ENCODE measurements at regions not wholly inside any gene's neighbourhood (a gene's known extent, or its start where the extent isn't known, plus 50 kb on each side); places are given as distances from the start of the nearest gene placed in this dataset.
A peak's percentile ranks its signal among the peaks of the same experiment; 100 is the strongest.

GRCh38 chr6:12363651-12364381 lies 73.7 kb downstream of the EDN1 start:
- peaks cover 0 to 47% (median 9%) of the 10 kb centered on the region in 4 donors for H3K4me1 ChIP-seq
- no peaks in the 10 kb centered on the region for H3K9me3 ChIP-seq
- no peak for DNase-seq
- no peaks in the 10 kb centered on the region for H3K36me3 ChIP-seq
- H3K27me3 ChIP-seq, result no peaks in the 10 kb centered on the region
- TF ChIP-seq CTCF (IDR thresholded peaks at IDR 0.05), result no peak
- H3K4me3 ChIP-seq, result no peak overlapping the region
- H3K27ac ChIP-seq, result peak overlapping the region in 1 of 2 donors; percentile 2
- intact Hi-C loops (cut with DNase I; ENCODE audit: low total_unique reads), result no loop called here

- no peak for TF ChIP-seq CTCF (IDR thresholded peaks at IDR 0.05)
- peak overlapping the region in 1 of 2 donors; percentile 62 for H3K27ac ChIP-seq
- no peak overlapping the region for H3K4me3 ChIP-seq
- peaks cover 0 to 42% (median 9%) of the 10 kb centered on the region in 4 donors for H3K4me1 ChIP-seq
- intact Hi-C loops (cut with DNase I; ENCODE audit: low total_unique reads), result no loop called here
- H3K36me3 ChIP-seq, result no peaks in the 10 kb centered on the region
- H3K27me3 ChIP-seq, result no peaks in the 10 kb centered on the region
- no peak for DNase-seq
- H3K9me3 ChIP-seq, result no peaks in the 10 kb centered on the region
These were observed 74.5 kb downstream of the EDN1 start for GRCh38 chr6:12364621-12365020.

- H3K4me3 ChIP-seq, result no peak overlapping the region
- no peak for TF ChIP-seq CTCF (IDR thresholded peaks at IDR 0.05)
- peaks cover 0 to 60% (median 10%) of the 10 kb centered on the region in 4 donors for H3K4me1 ChIP-seq
- intact Hi-C loops (cut with DNase I; ENCODE audit: low total_unique reads), result no loop called here
- no peak for DNase-seq
- no peak overlapping the region for H3K27ac ChIP-seq
- H3K9me3 ChIP-seq, result no peaks in the 10 kb centered on the region
- H3K36me3 ChIP-seq, result no peaks in the 10 kb centered on the region
- no peaks in the 10 kb centered on the region for H3K27me3 ChIP-seq
These were observed 76.6 kb downstream of the EDN1 start for GRCh38 chr6:12366731-12367130.

GRCh38 chr6:12367412-12367811 lies 77.3 kb downstream of the EDN1 start:
- H3K36me3 ChIP-seq, result no peaks in the 10 kb centered on the region
- no peak for DNase-seq
- intact Hi-C loops (cut with DNase I; ENCODE audit: low total_unique reads), result no loop called here
- H3K27ac ChIP-seq, result no peak overlapping the region
- H3K27me3 ChIP-seq, result no peaks in the 10 kb centered on the region
- no peaks in the 10 kb centered on the region for H3K9me3 ChIP-seq
- H3K4me3 ChIP-seq, result no peak overlapping the region
- no peak for TF ChIP-seq CTCF (IDR thresholded peaks at IDR 0.05)
- H3K4me1 ChIP-seq, result peaks cover 0 to 64% (median 10%) of the 10 kb centered on the region in 4 donors

GRCh38 chr6:12369355-12369754 lies 79.2 kb downstream of the EDN1 start:
- intact Hi-C loops (cut with DNase I; ENCODE audit: low total_unique reads), result no loop called here
- Histone ChIP-seq H3K36me3 (no peaks in the 10 kb centered on the region), H3K4me3 (no peak overlapping the region), H3K9me3 (no peaks in the 10 kb centered on the region), H3K27me3 (no peaks in the 10 kb centered on the region), H3K4me1 (peaks cover 0 to 47% (median 8%) of the 10 kb centered on the region in 4 donors), H3K27ac (no peak overlapping the region)
- no peak for TF ChIP-seq CTCF (IDR thresholded peaks at IDR 0.05)
- DNase-seq, result no peak
